Activated CD8-positive, alpha-beta memory T cell treated with anti-CD3 and anti-CD28 coated beads for 4 hours (primary cell): ENCODE measurements at regions not wholly inside any gene's neighbourhood (a gene's known extent, or its start where the extent isn't known, plus 50 kb on each side); places are given as distances from the start of the nearest gene placed in this dataset.
"Not testable (repeated sequence)": the region's sequence is repeated elsewhere in the genome, so short reads cannot be mapped to it uniquely, and the experiment has no call there.

Experiments used
- DNase-seq, 2 donors: peaks; one replicate each; pipeline ENCODE4 v3.0.0-alpha.2; 2020; ENCODE audit warnings: low read depth in 2 of 2

GRCh38 chr18:39162013-39162827 is 1596.6 kb upstream of the CELF4 start:
- no peak for DNase-seq

- DNase-seq, result no peak
These were observed 1583.7 kb upstream of the CELF4 start for GRCh38 chr18:39149211-39149806.

- DNase-seq, result no peak
These were observed 1568.7 kb upstream of the CELF4 start for GRCh38 chr18:39134255-39134654.

GRCh38 chr18:39127538-39127937 is 1561.9 kb upstream of the CELF4 start:
- not testable (repeated sequence) for DNase-seq

GRCh38 chr18:39113790-39114189 is 1548.2 kb upstream of the CELF4 start:
- DNase-seq, result no peak

GRCh38 chr18:39105104-39105503 is 1539.5 kb upstream of the CELF4 start:
- no peak for DNase-seq

- no peak for DNase-seq
These were observed 1507.4 kb upstream of the CELF4 start for GRCh38 chr18:39072970-39073369.

GRCh38 chr18:39062426-39062825 is 1496.8 kb upstream of the CELF4 start:
- DNase-seq, result no peak

GRCh38 chr18:39058386-39059000 is 1492.9 kb upstream of the CELF4 start:
- DNase-seq, result no peak

GRCh38 chr18:39057423-39058064 is 1491.9 kb upstream of the CELF4 start:
- no peak for DNase-seq

GRCh38 chr18:39053571-39053970 is 1488.0 kb upstream of the CELF4 start:
- DNase-seq, result no peak

GRCh38 chr18:39051013-39051412 is 1485.4 kb upstream of the CELF4 start:
- DNase-seq, result no peak

GRCh38 chr18:39039813-39040212 is 1474.2 kb upstream of the CELF4 start:
- DNase-seq, result no peak

GRCh38 chr18:39037925-39038324 is 1472.3 kb upstream of the CELF4 start:
- DNase-seq, result no peak

- DNase-seq, result no peak
These were observed 1467.7 kb upstream of the CELF4 start for GRCh38 chr18:39033312-39033711.

GRCh38 chr18:39031647-39032046 is 1466.0 kb upstream of the CELF4 start:
- DNase-seq, result no peak

GRCh38 chr18:39030124-39030655 is 1464.6 kb upstream of the CELF4 start:
- no peak for DNase-seq

- DNase-seq, result no peak
These were observed 1459.9 kb upstream of the CELF4 start for GRCh38 chr18:39025531-39025930.

GRCh38 chr18:39019989-39020388 is 1454.4 kb upstream of the CELF4 start:
- DNase-seq, result no peak

- DNase-seq, result no peak
These were observed 1441.7 kb upstream of the CELF4 start for GRCh38 chr18:39007031-39007902.

GRCh38 chr18:38996056-38996455 is 1430.5 kb upstream of the CELF4 start:
- no peak for DNase-seq
